ENCODE measurements at regions not wholly inside any gene's neighbourhood (a gene's known extent, or its start where the extent isn't known, plus 50 kb on each side); places are given as distances from the start of the nearest gene placed in this dataset.
"Not testable (repeated sequence)": the region's sequence is repeated elsewhere in the genome, so short reads cannot be mapped to it uniquely, and the experiment has no call there.

DNA sequence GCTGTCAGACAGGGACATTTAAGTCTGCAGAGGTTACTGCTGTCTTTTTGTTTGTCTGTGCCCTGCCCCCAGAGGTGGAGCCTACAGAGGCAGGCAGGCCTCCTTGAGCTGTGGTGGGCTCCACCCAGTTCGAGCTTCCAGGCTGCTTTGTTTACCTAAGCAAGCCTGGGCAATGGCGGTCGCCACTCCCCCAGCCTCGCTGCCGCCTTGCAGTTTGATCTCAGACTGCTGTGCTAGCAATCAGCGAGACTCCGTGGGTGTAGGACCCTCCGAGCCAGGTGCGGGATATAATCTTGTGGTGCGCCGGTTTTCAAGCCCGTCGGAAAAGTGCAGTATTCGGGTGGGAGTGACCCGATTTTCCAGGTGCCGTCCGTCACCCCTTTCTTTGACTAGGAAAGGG is 468.5 kb upstream of the TLE4 start:
- TF ChIP-seq, protein P1, sequence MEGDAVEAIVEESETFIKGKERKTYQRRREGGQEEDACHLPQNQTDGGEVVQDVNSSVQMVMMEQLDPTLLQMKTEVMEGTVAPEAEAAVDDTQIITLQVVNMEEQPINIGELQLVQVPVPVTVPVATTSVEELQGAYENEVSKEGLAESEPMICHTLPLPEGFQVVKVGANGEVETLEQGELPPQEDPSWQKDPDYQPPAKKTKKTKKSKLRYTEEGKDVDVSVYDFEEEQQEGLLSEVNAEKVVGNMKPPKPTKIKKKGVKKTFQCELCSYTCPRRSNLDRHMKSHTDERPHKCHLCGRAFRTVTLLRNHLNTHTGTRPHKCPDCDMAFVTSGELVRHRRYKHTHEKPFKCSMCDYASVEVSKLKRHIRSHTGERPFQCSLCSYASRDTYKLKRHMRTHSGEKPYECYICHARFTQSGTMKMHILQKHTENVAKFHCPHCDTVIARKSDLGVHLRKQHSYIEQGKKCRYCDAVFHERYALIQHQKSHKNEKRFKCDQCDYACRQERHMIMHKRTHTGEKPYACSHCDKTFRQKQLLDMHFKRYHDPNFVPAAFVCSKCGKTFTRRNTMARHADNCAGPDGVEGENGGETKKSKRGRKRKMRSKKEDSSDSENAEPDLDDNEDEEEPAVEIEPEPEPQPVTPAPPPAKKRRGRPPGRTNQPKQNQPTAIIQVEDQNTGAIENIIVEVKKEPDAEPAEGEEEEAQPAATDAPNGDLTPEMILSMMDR (conservative IDR thresholded peaks at IDR 0.05) = not testable (repeated sequence)
- not testable (repeated sequence) for TF ChIP-seq ZFX (IDR thresholded peaks at IDR 0.05)
